Calu3 (cell line): ENCODE measurements at regions not wholly inside any gene's neighbourhood (a gene's known extent, or its start where the extent isn't known, plus 50 kb on each side); places are given as distances from the start of the nearest gene placed in this dataset.
"Not testable (repeated sequence)": the region's sequence is repeated elsewhere in the genome, so short reads cannot be mapped to it uniquely, and the experiment has no call there.

Source experiments
- BruUV-seq: library from RNA; stranded (reverse); fragments of 400-500 nt; replicated peaks from 2 replicates; lab custom pipeline; 2021; lab: Mats Ljungman, UMichigan
- CTCF ChIA-PET: fragments of 300-600 bp; sonication (Branson Sonifier 250); formaldehyde crosslinking; loops from one replicate; lab custom pipeline; 2022; ENCODE audit warnings: antibody characterized with exemption; lab: Charles Lee
- DNase-seq: peaks from one replicate; pipeline ENCODE4 v3.0.0; 2022
- H3K27ac Mint-ChIP-seq: one replicate; pipeline ENCODE4 v1.8.0; 2022; ENCODE audit warnings: mixed read lengths; ENCODE audit not compliant: unreplicated experiment
- H3K27me3 Mint-ChIP-seq: one replicate; pipeline ENCODE4 v1.8.0; 2022; ENCODE audit warnings: mixed read lengths; ENCODE audit not compliant: unreplicated experiment
- H3K36me3 Mint-ChIP-seq: one replicate; pipeline ENCODE4 v1.8.0; 2022; ENCODE audit warnings: mild to moderate bottlenecking, moderate library complexity, mixed read lengths; ENCODE audit not compliant: insufficient read depth, unreplicated experiment
- H3K4me1 Mint-ChIP-seq: one replicate; pipeline ENCODE4 v1.8.0; 2022; ENCODE audit warnings: mild to moderate bottlenecking, low read depth, mixed read lengths; ENCODE audit not compliant: unreplicated experiment
- H3K4me3 Mint-ChIP-seq: one replicate; pipeline ENCODE4 v1.8.0; 2022; ENCODE audit warnings: mild to moderate bottlenecking, low read depth, moderate library complexity, mixed read lengths; ENCODE audit not compliant: unreplicated experiment
- H3K9me3 Mint-ChIP-seq: one replicate; pipeline ENCODE4 v1.8.0; 2022; ENCODE audit warnings: low read depth, mixed read lengths; ENCODE audit not compliant: unreplicated experiment
- CTCF ChIP-seq: fragments of 200-600 bp; IDR thresholded peaks from one replicate; pipeline ENCODE4 v1.8.0; 2022; ENCODE audit warnings: antibody characterized with exemption; ENCODE audit not compliant: unreplicated experiment
- intact Hi-C: fragments of 100-400 bp; cut with micrococcal nuclease; formaldehyde crosslinking; loops from one replicate; pipeline ENCODE4 v1.10.0; 2022; ENCODE audit not compliant: unreplicated experiment

GRCh38 chr15:22719980-22720379, 66.5 kb upstream of the NIPA1 start:
- H3K9me3 Mint-ChIP-seq, BruUV-seq, intact Hi-C loops, H3K27ac Mint-ChIP-seq, H3K4me1 Mint-ChIP-seq, H3K36me3 Mint-ChIP-seq, DNase-seq, H3K27me3 Mint-ChIP-seq, CTCF ChIA-PET, H3K4me3 Mint-ChIP-seq: not testable (repeated sequence)

GRCh38 chr15:22726104-22726503, 60.3 kb upstream of the NIPA1 start:
- CTCF ChIA-PET, H3K4me1 Mint-ChIP-seq, H3K27ac Mint-ChIP-seq, H3K27me3 Mint-ChIP-seq, intact Hi-C loops, H3K36me3 Mint-ChIP-seq, H3K4me3 Mint-ChIP-seq, BruUV-seq, DNase-seq, H3K9me3 Mint-ChIP-seq: not testable (repeated sequence)

- H3K27ac Mint-ChIP-seq, H3K4me3 Mint-ChIP-seq, H3K36me3 Mint-ChIP-seq, DNase-seq, intact Hi-C loops, CTCF ChIA-PET, H3K9me3 Mint-ChIP-seq, BruUV-seq, H3K27me3 Mint-ChIP-seq, H3K4me1 Mint-ChIP-seq: not testable (repeated sequence)
These were observed 51.4 kb upstream of the NIPA1 start for GRCh38 chr15:22735067-22735466.

- Mint-ChIP-seq H3K9me3 (no peaks in the 10 kb centered on the region), H3K36me3 (no peaks in the 10 kb centered on the region), H3K4me1 (no peaks in the 10 kb centered on the region), H3K4me3 (no peak overlapping the region), H3K27me3 (no peaks in the 10 kb centered on the region), H3K27ac (no peak overlapping the region)
- CTCF ChIA-PET = no interaction called here
- no peak for DNase-seq
- intact Hi-C loops = no loop called here
- TF ChIP-seq CTCF = no peak
- BruUV-seq = no TSS peak
These were observed 50.7 kb upstream of the NIPA1 start for GRCh38 chr15:22735781-22736180.

- H3K36me3 Mint-ChIP-seq, intact Hi-C loops, BruUV-seq, CTCF ChIA-PET, H3K9me3 Mint-ChIP-seq, H3K27ac Mint-ChIP-seq, H3K27me3 Mint-ChIP-seq, H3K4me1 Mint-ChIP-seq, H3K4me3 Mint-ChIP-seq, DNase-seq: not testable (repeated sequence)
These were observed 50.2 kb upstream of the NIPA1 start for GRCh38 chr15:22736200-22736599.
